ENCODE measurements at regions not wholly inside any gene's neighbourhood (a gene's known extent, or its start where the extent isn't known, plus 50 kb on each side); places are given as distances from the start of the nearest gene placed in this dataset.

GRCh38 chr2:173666171-173666888, 298.8 kb downstream of the SP3 start:
- Histone ChIP-seq H4K91ac (replicated peaks; ENCODE audit: insufficient read length, low read length) (no peak overlapping the region), H3K9me3 (ENCODE audit: insufficient read depth in 2 of 2, low read depth in 1 of 2, low read length in 1 of 2) (no peaks in the 10 kb centered on the region), H3K36me3 (ENCODE audit: control insufficient read depth in 2 of 4, insufficient read depth in 4 of 4, low read length in 3 of 4) (no peaks in the 10 kb centered on the region), H2BK5ac (ENCODE audit: low read depth, low read length) (no peak overlapping the region), H3K4me2 (ENCODE audit: insufficient read depth in 1 of 2, low read depth in 2 of 2, low read length in 2 of 2) (no peak overlapping the region), H3K18ac (ENCODE audit: extremely low read depth, low read length) (no peak overlapping the region), H3K79me1 (ENCODE audit: low read depth, low read length) (no peaks in the 10 kb centered on the region), H3K4ac (replicated peaks; ENCODE audit: insufficient read length, low read depth, low read length) (no peak overlapping the region), H3K27ac (ENCODE audit: low read depth, low read length) (no peak overlapping the region), H3K23ac (ENCODE audit: insufficient read length) (no peak overlapping the region), H3K4me1 (replicated peaks in 1 of 4; ENCODE audit: control insufficient read depth in 3 of 4, insufficient read depth in 4 of 4, low read length in 3 of 4) (no peaks in the 10 kb centered on the region; a peak in 1 of 7 replicates), H3K27me3 (replicated peaks in 1 of 4; ENCODE audit: control insufficient read depth in 3 of 4, extremely low read depth in 1 of 4, insufficient read depth in 3 of 4, low read length in 3 of 4) (no peaks in the 10 kb centered on the region), H4K8ac (ENCODE audit: extremely low read depth, insufficient read depth, low read length) (no peak overlapping the region), H4K20me1 (replicated peaks in 1 of 2; ENCODE audit: control insufficient read depth in 1 of 2, insufficient read depth in 2 of 2, low read length in 2 of 2) (no peaks in the 10 kb centered on the region), H3K56ac (replicated peaks; ENCODE audit: insufficient read length, low read depth, low read length) (no peak overlapping the region), H3K23me2 (ENCODE audit: low read depth, low read length) (no peaks in the 10 kb centered on the region), H2BK20ac (ENCODE audit: low read length) (no peak overlapping the region), H2AFZ (ENCODE audit: low read length) (no peak overlapping the region), H2BK15ac (ENCODE audit: low read length) (no peak overlapping the region), H2AK5ac (ENCODE audit: low read depth, low read length) (no peak overlapping the region), H2BK12ac (ENCODE audit: low read depth, low read length) (no peak overlapping the region), H2BK120ac (replicated peaks; ENCODE audit: low read depth, low read length) (no peak overlapping the region), H3K4me3 (ENCODE audit: extremely low read depth in 1 of 4, insufficient read depth in 2 of 4, low read depth in 3 of 4, low read length in 4 of 4) (no peak overlapping the region), H3K9ac (replicated peaks in 1 of 4; ENCODE audit: extremely low read depth in 1 of 4, low read depth in 3 of 4, low read length in 3 of 4) (no peak overlapping the region), H3K79me2 (ENCODE audit: control insufficient read depth in 1 of 2, insufficient read depth in 2 of 2, low read length in 2 of 2) (no peaks in the 10 kb centered on the region), H3K14ac (ENCODE audit: insufficient read length) (no peak overlapping the region), H4K5ac (ENCODE audit: insufficient read length, low read depth, low read length) (no peak overlapping the region)
- FAIRE-seq (no peak), DNase-seq (ENCODE audit: low read depth in 1 of 2, low spot score in 2 of 2) (no peak)
- WGBS, 2 experiments (ENCODE audit: extremely low coverage in 1 of 2, insufficient coverage in 1 of 2, insufficient read length in 1 of 2, insufficient replicate concordance in 2 of 2, low coverage in 1 of 2, low lambda C conversion rate in 2 of 2, missing lambda C conversion rate in 1 of 2), result 84% methylated on average over 8 of the region's 8 CpGs; no CpG with 5 or more reads in 1 of the 2 experiments
- ChIA-PET POLR2A (ENCODE audit: partially characterized antibody) (no interaction called here), CTCF (ENCODE audit: partially characterized antibody) (interaction anchor here (0.6 kb wide), 1 partner anchor 332 kb away, joined by 3 read pairs; no protein-coding TSS in a partner anchor)
- TF ChIP-seq SRF (IDR thresholded peaks at IDR 0.05; ENCODE audit: low read depth, low read length) (no peak), POU5F1 (IDR thresholded peaks at IDR 0.05; ENCODE audit: low read depth, low read length) (no peak), NRF1 (IDR thresholded peaks at IDR 0.05; ENCODE audit: low read depth, low read length) (no peak), TAF1 (IDR thresholded peaks at IDR 0.05; ENCODE audit: low read depth, low read length) (no peak), BACH1 (IDR thresholded peaks at IDR 0.05; ENCODE audit: low read length) (no peak), EZH2 (IDR thresholded peaks at IDR 0.05; ENCODE audit: low read depth, low read length, severe bottlenecking) (no peak), GABPA (IDR thresholded peaks at IDR 0.05; ENCODE audit: borderline replicate concordance, insufficient read depth, low read length) (no peak), E2F6 (IDR thresholded peaks at IDR 0.05) (no peak), PHF8 (conservative IDR thresholded peaks at IDR 0.05; ENCODE audit: low read depth, low read length) (no peak), RAD21 (IDR thresholded peaks at IDR 0.05 in 1 of 2, conservative IDR thresholded peaks at IDR 0.05 in 1 of 2; ENCODE audit: low read depth in 2 of 2, low read length in 2 of 2) (no peak), CTBP2 (IDR thresholded peaks at IDR 0.05; ENCODE audit: borderline replicate concordance, insufficient read depth, insufficient read length, low read length) (no peak), MAX (IDR thresholded peaks at IDR 0.05) (no peak)
